ENCODE measurements at regions not wholly inside any gene's neighbourhood (a gene's known extent, or its start where the extent isn't known, plus 50 kb on each side); places are given as distances from the start of the nearest gene placed in this dataset.

GRCh38 chr7:104039363-104039762 lies 49.9 kb upstream of the RELN start:
- H3K9ac ChIP-seq (ENCODE audit: low read length): no peak overlapping the region
- no peaks in the 10 kb centered on the region for H3K79me2 ChIP-seq (ENCODE audit: low read length)
- intact Hi-C loops (cut with micrococcal nuclease): no loop called here
- H2AFZ ChIP-seq (ENCODE audit: low read length): no peak overlapping the region
- H3K9me3 ChIP-seq (ENCODE audit: low read length): no peaks in the 10 kb centered on the region; the same call in 1 of the 2 replicates
- H3K36me3 ChIP-seq (ENCODE audit: low read depth, low read length): no peaks in the 10 kb centered on the region
- ATAC-seq: no peak; the same call in 1 of the 2 replicates
- no peaks in the 10 kb centered on the region for H3F3A ChIP-seq (ENCODE audit: low read length, unreplicated experiment)
- DNase-seq: no peak
- no peak for TF ChIP-seq EZH2 (IDR thresholded peaks at IDR 0.05; ENCODE audit: low read length, unreplicated experiment)
- POLR2A ChIA-PET (ENCODE audit: unreplicated experiment): interaction anchor here (0.6 kb wide), 1 partner anchor 37 kb away, joined by 4 read pairs; no protein-coding TSS in a partner anchor
- no peaks in the 10 kb centered on the region for H3K9me2 ChIP-seq (replicated peaks; ENCODE audit: low read length)
- H3K27ac ChIP-seq (ENCODE audit: low read length): no peak overlapping the region
- BruUV-seq (replicated peaks): no TSS peak
- H4K20me1 ChIP-seq (ENCODE audit: low read length): no peaks in the 10 kb centered on the region
- no peak overlapping the region for H3K4me3 ChIP-seq (ENCODE audit: low read length)
- H3K4me2 ChIP-seq (ENCODE audit: low read length): no peak overlapping the region
- H3K4me1 ChIP-seq (ENCODE audit: insufficient read depth, low read length): no peaks in the 10 kb centered on the region
- CTCF ChIA-PET: no interaction called here
- no peaks in the 10 kb centered on the region for H3K27me3 ChIP-seq (ENCODE audit: low read length)
